Kidney (tissue), 13 donors: ENCODE measurements at regions not wholly inside any gene's neighbourhood (a gene's known extent, or its start where the extent isn't known, plus 50 kb on each side); places are given as distances from the start of the nearest gene placed in this dataset.

Experiments
- DNase-seq, 5 donors: peaks; one replicate each; pipeline ENCODE4 v3.0.0-alpha.2; 2013 to 2020
- FAIRE-seq: peaks from 2 replicates; lab custom pipeline; 2012; peaks lifted over from hg19 to GRCh38; lab: Jason Lieb, UNC
- H3K27ac ChIP-seq, 2 donors: one replicate each; pipeline ENCODE4 v1.7.0; 2013; ENCODE audit warnings: low read depth in 2 of 2, low read length in 2 of 2, inconsistent platforms in 1 of 2
- H3K27me3 ChIP-seq: one replicate; pipeline ENCODE4 v1.7.1; 2013; ENCODE audit warnings: low read length, inconsistent platforms; ENCODE audit not compliant: control insufficient read depth, insufficient read depth
- H3K36me3 ChIP-seq, 3 donors: one replicate each; pipeline versions ENCODE4 v1.7.0 to v1.7.1; 2013; ENCODE audit warnings: low read length in 3 of 3, control low read depth in 1 of 3, inconsistent platforms in 1 of 3; ENCODE audit not compliant: insufficient read depth in 3 of 3, control insufficient read depth in 2 of 3
- H3K4me1 ChIP-seq, 3 donors: one replicate each; pipeline versions ENCODE4 v1.7.0 to v1.7.1; 2013; ENCODE audit warnings: low read length in 3 of 3, inconsistent platforms in 1 of 3, low read depth in 1 of 3; ENCODE audit not compliant: control insufficient read depth in 2 of 3, insufficient read depth in 2 of 3
- H3K4me3 ChIP-seq, 3 donors: one replicate each; pipeline versions ENCODE4 v1.7.0 to v1.8.1; 2013; ENCODE audit warnings: low read length in 3 of 3, control low read depth in 1 of 3, inconsistent platforms in 1 of 3
- H3K9ac ChIP-seq, 3 donors: one replicate each; pipeline versions ENCODE4 v1.7.0 to v1.7.1; 2013; ENCODE audit warnings: low read length in 3 of 3, control low read depth in 1 of 3, inconsistent platforms in 1 of 3
- H3K9me3 ChIP-seq, 3 donors: one replicate each; pipeline versions ENCODE4 v1.7.0 to v1.7.1; 2013; ENCODE audit warnings: low read length in 3 of 3, control low read depth in 1 of 3, inconsistent platforms in 1 of 3; ENCODE audit not compliant: control insufficient read depth in 2 of 3, insufficient read depth in 1 of 3
- CTCF ChIP-seq: IDR thresholded peaks from 3 replicates; pipeline ENCODE4 v1.5.1; 2012; ENCODE audit warnings: mild to moderate bottlenecking, moderate library complexity, borderline replicate concordance; ENCODE audit not compliant: insufficient read depth; ENCODE audit errors: extremely low read depth
- intact Hi-C: fragments of 100-400 bp; cut with DNase I; formaldehyde crosslinking; loops from one replicate; pipeline ENCODE4 v1.11.1; 2022
- donor health status: control.
- donor health status: control.
- donor health status: control.
- donor health status: control.
- donor health status: control.
- donor health status: DM: yes; HTN: yes; CAD: no.
- donor health status: Normal renal cell carcinoma (clear cell type).

GRCh38 chr2:154599189-154599588 is 99.3 kb upstream of the KCNJ3 start:
- H3K4me1 ChIP-seq: no peaks in the 10 kb centered on the region
- intact Hi-C loops: no loop called here
- no peak for FAIRE-seq
- H3K27me3 ChIP-seq: no peaks in the 10 kb centered on the region
- no peak overlapping the region for H3K27ac ChIP-seq
- peaks cover 0 to 2% (median 0%) of the 10 kb centered on the region in 3 donors for H3K9me3 ChIP-seq
- DNase-seq: no peak
- no peaks in the 10 kb centered on the region for H3K36me3 ChIP-seq
- no peak overlapping the region for H3K9ac ChIP-seq
- no peak for TF ChIP-seq CTCF
- no peak overlapping the region for H3K4me3 ChIP-seq

DNA sequence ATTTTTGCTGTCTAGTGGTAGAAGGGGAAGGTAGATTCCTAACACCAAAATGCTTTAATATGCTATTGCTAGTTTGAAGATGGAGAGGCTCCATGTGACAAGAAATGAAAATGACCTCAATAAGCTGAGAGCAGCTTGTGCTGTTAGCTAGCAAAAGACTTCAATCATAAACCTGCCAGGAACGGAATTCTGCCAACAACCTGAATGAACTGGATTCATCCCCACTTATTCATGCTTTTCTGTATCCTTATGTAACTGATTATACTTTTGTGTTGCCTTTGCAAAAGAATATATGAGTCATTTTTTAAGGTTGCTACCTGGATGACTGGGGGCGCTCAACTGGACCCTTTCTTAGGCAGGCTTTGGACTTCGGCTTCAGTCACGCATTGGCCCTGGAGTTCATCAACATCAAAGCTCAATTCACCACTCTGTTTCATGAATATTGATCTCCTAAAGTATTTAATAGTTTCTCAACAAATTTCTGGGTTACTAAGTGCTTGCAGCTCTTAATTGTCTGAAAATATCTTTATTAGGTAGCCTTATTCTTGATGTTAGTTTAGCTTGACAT is 97.5 kb upstream of the KCNJ3 start:
- Histone ChIP-seq H3K9me3 (peaks cover 0 to 2% (median 0%) of the 10 kb centered on the region in 3 donors), H3K9ac (no peak overlapping the region), H3K27me3 (no peaks in the 10 kb centered on the region), H3K27ac (no peak overlapping the region), H3K36me3 (no peaks in the 10 kb centered on the region), H3K4me3 (no peak overlapping the region), H3K4me1 (no peaks in the 10 kb centered on the region)
- intact Hi-C loops: no loop called here
- no peak for TF ChIP-seq CTCF
- FAIRE-seq (no peak), DNase-seq (peak in 1 of 5 donors; percentile 2)

DNA sequence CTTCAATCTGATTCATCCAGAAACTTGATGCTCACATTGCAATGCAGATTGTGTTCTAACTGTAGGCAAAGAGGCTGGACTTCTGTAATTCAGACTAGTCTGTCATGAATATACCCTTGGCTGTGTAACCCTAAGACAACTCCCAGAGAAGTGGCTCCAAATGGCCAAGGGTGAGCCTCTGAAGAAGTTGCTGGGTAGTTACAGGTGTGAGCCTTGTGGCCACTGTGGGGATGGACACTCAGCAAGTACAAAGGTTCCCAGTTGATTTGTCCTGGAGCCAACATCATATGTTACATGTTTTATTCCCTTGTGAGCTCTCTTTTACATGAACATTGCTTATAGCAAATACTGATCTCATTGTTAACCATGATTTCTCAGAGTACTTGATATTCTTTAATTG is 94.8 kb upstream of the KCNJ3 start:
- H3K9ac ChIP-seq: no peak overlapping the region
- H3K4me1 ChIP-seq: no peaks in the 10 kb centered on the region
- peaks cover 0 to 2% (median 0%) of the 10 kb centered on the region in 3 donors for H3K9me3 ChIP-seq
- no peaks in the 10 kb centered on the region for H3K36me3 ChIP-seq
- no peak for TF ChIP-seq CTCF
- DNase-seq: no peak
- H3K4me3 ChIP-seq: no peak overlapping the region
- no peak overlapping the region for H3K27ac ChIP-seq
- H3K27me3 ChIP-seq: no peaks in the 10 kb centered on the region
- no peak for FAIRE-seq
- intact Hi-C loops: no loop called here

GRCh38 chr2:154608438-154608837 is 90.1 kb upstream of the KCNJ3 start:
- H3K9ac ChIP-seq: no peak overlapping the region
- no peaks in the 10 kb centered on the region for H3K36me3 ChIP-seq
- no peak for DNase-seq
- no peaks in the 10 kb centered on the region for H3K27me3 ChIP-seq
- intact Hi-C loops: no loop called here
- no peak overlapping the region for H3K27ac ChIP-seq
- no peaks in the 10 kb centered on the region for H3K9me3 ChIP-seq
- TF ChIP-seq CTCF: no peak
- no peak overlapping the region for H3K4me3 ChIP-seq
- FAIRE-seq: no peak
- H3K4me1 ChIP-seq: no peaks in the 10 kb centered on the region
